ENCODE measurements at regions not wholly inside any gene's neighbourhood (a gene's known extent, or its start where the extent isn't known, plus 50 kb on each side); places are given as distances from the start of the nearest gene placed in this dataset.

GRCh38 chr2:180716186-180717180 lies 263.9 kb upstream of the UBE2E3 start:
- H3K4me3 ChIP-seq (ENCODE audit: low read length): no peak overlapping the region
- no peak for TF ChIP-seq CTCF (conservative IDR thresholded peaks at IDR 0.05; ENCODE audit: low read depth, low read length)

GRCh38 chr2:180715044-180715443 lies 265.4 kb upstream of the UBE2E3 start:
- no peak overlapping the region for H3K4me3 ChIP-seq (ENCODE audit: low read length)
- DNase-seq (ENCODE audit: low read depth): no peak
- no peak for TF ChIP-seq CTCF (conservative IDR thresholded peaks at IDR 0.05; ENCODE audit: low read depth, low read length)

More at GRCh38 chr2:180716186-180717180, 263.9 kb upstream of the UBE2E3 start:
- DNase-seq (ENCODE audit: low read depth): no peak

GRCh38 chr2:180709392-180710145 lies 270.8 kb upstream of the UBE2E3 start:
- TF ChIP-seq CTCF (conservative IDR thresholded peaks at IDR 0.05; ENCODE audit: low read depth, low read length): no peak
- DNase-seq (ENCODE audit: low read depth): no peak
- no peak overlapping the region for H3K4me3 ChIP-seq (ENCODE audit: low read length)

- no peak overlapping the region for H3K4me3 ChIP-seq (ENCODE audit: low read length)
- DNase-seq (ENCODE audit: low read depth): peak; percentile 98
- TF ChIP-seq CTCF (conservative IDR thresholded peaks at IDR 0.05; ENCODE audit: low read depth, low read length): no peak
Observed at GRCh38 chr2:180707884-180708205, 272.6 kb upstream of the UBE2E3 start.

GRCh38 chr2:180707175-180707883 lies 273.1 kb upstream of the UBE2E3 start:
- DNase-seq (ENCODE audit: low read depth): no peak
- no peak for TF ChIP-seq CTCF (conservative IDR thresholded peaks at IDR 0.05; ENCODE audit: low read depth, low read length)
- H3K4me3 ChIP-seq (ENCODE audit: low read length): no peak overlapping the region

GRCh38 chr2:180706694-180707093 lies 273.7 kb upstream of the UBE2E3 start:
- no peak overlapping the region for H3K4me3 ChIP-seq (ENCODE audit: low read length)
- no peak for DNase-seq (ENCODE audit: low read depth)
- no peak for TF ChIP-seq CTCF (conservative IDR thresholded peaks at IDR 0.05; ENCODE audit: low read depth, low read length)

Data from retinal pigment epithelial cell (primary cell).